ENCODE measurements at regions not wholly inside any gene's neighbourhood (a gene's known extent, or its start where the extent isn't known, plus 50 kb on each side); places are given as distances from the start of the nearest gene placed in this dataset.

DNA sequence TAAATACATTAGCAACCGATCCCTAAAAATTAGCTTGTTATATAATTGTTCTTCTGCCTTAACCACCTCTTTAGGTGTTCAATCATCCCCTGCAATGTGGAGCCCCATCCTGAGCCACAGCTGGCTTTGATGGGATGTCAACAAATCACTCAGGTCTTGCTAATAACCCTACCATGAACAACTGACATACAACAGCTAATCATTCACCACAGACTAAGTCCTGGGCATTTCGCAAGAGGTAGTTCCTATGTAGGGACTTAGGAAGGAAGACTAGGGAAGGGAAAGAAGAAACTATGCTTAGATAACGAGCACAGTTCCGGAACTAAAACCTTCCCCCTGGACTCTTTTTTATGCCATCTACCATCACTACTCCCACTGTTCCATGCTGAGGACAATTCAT is 63.6 kb upstream of the PTCHD1 start:
- no peaks in the 10 kb centered on the region for H3K4me1 ChIP-seq (ENCODE audit: control insufficient read depth, insufficient read depth, low read length)
- TF ChIP-seq ZNF585B (tag by site-specific recombination; IDR thresholded peaks at IDR 0.05) (no peak), ZBTB6 (tag by site-specific recombination; IDR thresholded peaks at IDR 0.05) (no peak), FEZF1 (tag by site-specific recombination; IDR thresholded peaks at IDR 0.05) (no peak), OVOL3 (tag by site-specific recombination; IDR thresholded peaks at IDR 0.05) (no peak), GFI1B (tag by site-specific recombination; IDR thresholded peaks at IDR 0.05) (no peak), TSHZ1 (tag by site-specific recombination; IDR thresholded peaks at IDR 0.05; ENCODE audit: borderline replicate concordance) (no peak)
- TF ChIP-seq, protein P1, sequence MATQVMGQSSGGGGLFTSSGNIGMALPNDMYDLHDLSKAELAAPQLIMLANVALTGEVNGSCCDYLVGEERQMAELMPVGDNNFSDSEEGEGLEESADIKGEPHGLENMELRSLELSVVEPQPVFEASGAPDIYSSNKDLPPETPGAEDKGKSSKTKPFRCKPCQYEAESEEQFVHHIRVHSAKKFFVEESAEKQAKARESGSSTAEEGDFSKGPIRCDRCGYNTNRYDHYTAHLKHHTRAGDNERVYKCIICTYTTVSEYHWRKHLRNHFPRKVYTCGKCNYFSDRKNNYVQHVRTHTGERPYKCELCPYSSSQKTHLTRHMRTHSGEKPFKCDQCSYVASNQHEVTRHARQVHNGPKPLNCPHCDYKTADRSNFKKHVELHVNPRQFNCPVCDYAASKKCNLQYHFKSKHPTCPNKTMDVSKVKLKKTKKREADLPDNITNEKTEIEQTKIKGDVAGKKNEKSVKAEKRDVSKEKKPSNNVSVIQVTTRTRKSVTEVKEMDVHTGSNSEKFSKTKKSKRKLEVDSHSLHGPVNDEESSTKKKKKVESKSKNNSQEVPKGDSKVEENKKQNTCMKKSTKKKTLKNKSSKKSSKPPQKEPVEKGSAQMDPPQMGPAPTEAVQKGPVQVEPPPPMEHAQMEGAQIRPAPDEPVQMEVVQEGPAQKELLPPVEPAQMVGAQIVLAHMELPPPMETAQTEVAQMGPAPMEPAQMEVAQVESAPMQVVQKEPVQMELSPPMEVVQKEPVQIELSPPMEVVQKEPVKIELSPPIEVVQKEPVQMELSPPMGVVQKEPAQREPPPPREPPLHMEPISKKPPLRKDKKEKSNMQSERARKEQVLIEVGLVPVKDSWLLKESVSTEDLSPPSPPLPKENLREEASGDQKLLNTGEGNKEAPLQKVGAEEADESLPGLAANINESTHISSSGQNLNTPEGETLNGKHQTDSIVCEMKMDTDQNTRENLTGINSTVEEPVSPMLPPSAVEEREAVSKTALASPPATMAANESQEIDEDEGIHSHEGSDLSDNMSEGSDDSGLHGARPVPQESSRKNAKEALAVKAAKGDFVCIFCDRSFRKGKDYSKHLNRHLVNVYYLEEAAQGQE (tag by site-specific recombination; IDR thresholded peaks at IDR 0.05): no peak
- TF ChIP-seq, protein P2, sequence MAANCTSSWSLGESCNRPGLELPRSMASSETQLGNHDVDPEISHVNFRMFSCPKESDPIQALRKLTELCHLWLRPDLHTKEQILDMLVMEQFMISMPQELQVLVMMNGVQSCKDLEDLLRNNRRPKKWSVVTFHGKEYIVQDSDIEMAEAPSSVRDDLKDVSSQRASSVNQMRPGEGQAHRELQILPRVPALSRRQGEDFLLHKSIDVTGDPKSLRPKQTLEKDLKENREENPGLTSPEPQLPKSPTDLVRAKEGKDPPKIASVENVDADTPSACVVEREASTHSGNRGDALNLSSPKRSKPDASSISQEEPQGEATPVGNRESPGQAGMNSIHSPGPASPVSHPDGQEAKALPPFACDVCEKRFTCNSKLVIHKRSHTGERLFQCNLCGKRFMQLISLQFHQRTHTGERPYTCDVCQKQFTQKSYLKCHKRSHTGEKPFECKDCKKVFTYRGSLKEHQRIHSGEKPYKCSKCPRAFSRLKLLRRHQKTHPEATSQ (tag by site-specific recombination; IDR thresholded peaks at IDR 0.05): no peak
- H3K36me3 ChIP-seq (ENCODE audit: control insufficient read depth in 2 of 2, insufficient read depth in 1 of 2, low read length in 2 of 2): no peaks in the 10 kb centered on the region
- H3K4me3 ChIP-seq (ENCODE audit: low read depth, low read length): no peak overlapping the region
- H3K9me3 ChIP-seq (ENCODE audit: control insufficient read depth, insufficient read depth, low read depth, low read length): no peaks in the 10 kb centered on the region
- ChIA-PET POLR2A (no interaction called here), CTCF (interaction anchor here (1.3 kb wide), 1 partner anchor 631 kb away, joined by 4 read pairs; no protein-coding TSS in a partner anchor)
- no peak overlapping the region for H3K27ac ChIP-seq (ENCODE audit: extremely low read depth, low read depth, low read length)

- no peaks in the 10 kb centered on the region for H3K36me3 ChIP-seq (ENCODE audit: control insufficient read depth in 2 of 2, insufficient read depth in 1 of 2, low read length in 2 of 2)
- no peaks in the 10 kb centered on the region for H3K4me1 ChIP-seq (ENCODE audit: control insufficient read depth, insufficient read depth, low read length)
- ChIA-PET POLR2A (no interaction called here), CTCF (no interaction called here)
- TF ChIP-seq ZNF174 (tag by site-specific recombination; IDR thresholded peaks at IDR 0.05) (no peak), ZNF544 (tag by site-specific recombination; IDR thresholded peaks at IDR 0.05) (no peak), ZNF335 (tag by site-specific recombination; conservative IDR thresholded peaks at IDR 0.05) (no peak), SETDB1 (IDR thresholded peaks at IDR 0.05; ENCODE audit: insufficient read length, low read length) (no peak), ZBTB1 (tag by site-specific recombination; IDR thresholded peaks at IDR 0.05) (no peak), ZXDB (tag by site-specific recombination; IDR thresholded peaks at IDR 0.05) (no peak), PATZ1 (tag by site-specific recombination; IDR thresholded peaks at IDR 0.05) (no peak), ZNF266 (tag by site-specific recombination; IDR thresholded peaks at IDR 0.05; ENCODE audit: low read depth) (no peak)
- no peaks in the 10 kb centered on the region for H3K9me3 ChIP-seq (ENCODE audit: control insufficient read depth, insufficient read depth, low read depth, low read length)
- no peak overlapping the region for H3K4me3 ChIP-seq (ENCODE audit: low read depth, low read length)
- H3K27ac ChIP-seq (ENCODE audit: extremely low read depth, low read depth, low read length): no peak overlapping the region
Measured at GRCh38 chrX:23276475-23276874, 58.2 kb upstream of the PTCHD1 start.

Measured in HEK293 (cell line).